Breast epithelium (tissue), 3 donors: ENCODE measurements at regions not wholly inside any gene's neighbourhood (a gene's known extent, or its start where the extent isn't known, plus 50 kb on each side); places are given as distances from the start of the nearest gene placed in this dataset.

ENCODE experiments used
- POLR2A ChIP-seq: fragments of 450-650 bp; IDR thresholded peaks from one replicate; pipeline ENCODE4 v1.6.1; 2016; ENCODE audit warnings: antibody characterized with exemption, mild to moderate bottlenecking, moderate library complexity
- TF ChIP-seq, protein P1 (sequence below), 3 donors: fragments of 450-650 bp; IDR thresholded peaks; one replicate each; pipeline ENCODE4 v1.5.1; 2016 to 2017; ENCODE audit warnings: antibody characterized with exemption in 3 of 3, mild to moderate bottlenecking in 3 of 3, moderate library complexity in 3 of 3

DNA sequence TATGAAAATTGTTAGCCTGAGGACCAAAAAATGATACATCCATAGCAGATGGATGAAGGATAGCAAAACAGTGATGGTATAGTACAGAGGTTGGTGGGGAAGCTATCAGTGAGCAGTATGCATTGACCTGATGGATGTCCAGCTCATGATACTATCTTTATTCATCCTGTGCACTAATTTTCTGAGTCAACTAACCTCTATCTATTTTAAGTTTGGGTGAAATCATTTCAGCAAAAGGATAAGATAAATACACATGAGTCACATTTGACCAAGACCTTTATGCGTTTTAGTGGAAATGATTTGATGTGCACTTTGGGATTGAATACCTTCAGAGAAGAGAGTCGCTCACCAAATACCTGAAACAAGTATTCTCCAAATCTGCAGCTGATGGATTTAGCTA, 351.0 kb upstream of the NR3C2 start:
- no peak for TF ChIP-seq POLR2A
- TF ChIP-seq, protein P1, sequence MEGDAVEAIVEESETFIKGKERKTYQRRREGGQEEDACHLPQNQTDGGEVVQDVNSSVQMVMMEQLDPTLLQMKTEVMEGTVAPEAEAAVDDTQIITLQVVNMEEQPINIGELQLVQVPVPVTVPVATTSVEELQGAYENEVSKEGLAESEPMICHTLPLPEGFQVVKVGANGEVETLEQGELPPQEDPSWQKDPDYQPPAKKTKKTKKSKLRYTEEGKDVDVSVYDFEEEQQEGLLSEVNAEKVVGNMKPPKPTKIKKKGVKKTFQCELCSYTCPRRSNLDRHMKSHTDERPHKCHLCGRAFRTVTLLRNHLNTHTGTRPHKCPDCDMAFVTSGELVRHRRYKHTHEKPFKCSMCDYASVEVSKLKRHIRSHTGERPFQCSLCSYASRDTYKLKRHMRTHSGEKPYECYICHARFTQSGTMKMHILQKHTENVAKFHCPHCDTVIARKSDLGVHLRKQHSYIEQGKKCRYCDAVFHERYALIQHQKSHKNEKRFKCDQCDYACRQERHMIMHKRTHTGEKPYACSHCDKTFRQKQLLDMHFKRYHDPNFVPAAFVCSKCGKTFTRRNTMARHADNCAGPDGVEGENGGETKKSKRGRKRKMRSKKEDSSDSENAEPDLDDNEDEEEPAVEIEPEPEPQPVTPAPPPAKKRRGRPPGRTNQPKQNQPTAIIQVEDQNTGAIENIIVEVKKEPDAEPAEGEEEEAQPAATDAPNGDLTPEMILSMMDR (IDR thresholded peaks at IDR 0.05), result no peak
